Activated gamma-delta T cell treated with anti-CD3 and anti-CD28 coated beads, Interleukin-2, amount 50 U/mL, for 16 hours (primary cell): ENCODE measurements at regions not wholly inside any gene's neighbourhood (a gene's known extent, or its start where the extent isn't known, plus 50 kb on each side); places are given as distances from the start of the nearest gene placed in this dataset.
"Not testable (repeated sequence)": the region's sequence is repeated elsewhere in the genome, so short reads cannot be mapped to it uniquely, and the experiment has no call there.

ENCODE experiments used
- DNase-seq: peaks from one replicate; pipeline ENCODE4 v3.0.0-alpha.2; 2020; ENCODE audit warnings: low read depth

- DNase-seq: no peak
Observed at GRCh38 chr3:5750874-5751640, 563.5 kb downstream of the EDEM1 start.

DNA sequence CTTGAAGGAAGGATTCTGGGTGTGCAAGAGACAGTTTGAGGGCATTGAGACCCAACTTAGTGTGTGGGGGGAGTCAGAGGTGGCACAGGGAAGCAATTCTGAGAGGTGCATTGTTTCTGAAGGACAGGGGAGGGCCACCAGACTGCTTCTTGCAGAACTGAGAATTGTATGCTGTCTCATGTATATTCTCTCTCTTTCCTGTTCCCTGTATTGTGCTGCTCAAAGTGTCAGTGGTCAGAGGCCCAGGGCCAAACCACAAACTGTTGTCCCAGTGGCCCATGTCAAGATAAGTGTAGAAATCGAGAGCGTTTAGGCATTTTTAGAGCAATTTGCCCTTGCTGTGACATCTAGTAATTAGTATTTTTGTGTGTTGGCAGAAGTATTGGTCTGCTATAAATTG lies 567.1 kb downstream of the EDEM1 start:
- DNase-seq: no peak

GRCh38 chr3:5756443-5756842 lies 568.9 kb downstream of the EDEM1 start:
- no peak for DNase-seq

DNA sequence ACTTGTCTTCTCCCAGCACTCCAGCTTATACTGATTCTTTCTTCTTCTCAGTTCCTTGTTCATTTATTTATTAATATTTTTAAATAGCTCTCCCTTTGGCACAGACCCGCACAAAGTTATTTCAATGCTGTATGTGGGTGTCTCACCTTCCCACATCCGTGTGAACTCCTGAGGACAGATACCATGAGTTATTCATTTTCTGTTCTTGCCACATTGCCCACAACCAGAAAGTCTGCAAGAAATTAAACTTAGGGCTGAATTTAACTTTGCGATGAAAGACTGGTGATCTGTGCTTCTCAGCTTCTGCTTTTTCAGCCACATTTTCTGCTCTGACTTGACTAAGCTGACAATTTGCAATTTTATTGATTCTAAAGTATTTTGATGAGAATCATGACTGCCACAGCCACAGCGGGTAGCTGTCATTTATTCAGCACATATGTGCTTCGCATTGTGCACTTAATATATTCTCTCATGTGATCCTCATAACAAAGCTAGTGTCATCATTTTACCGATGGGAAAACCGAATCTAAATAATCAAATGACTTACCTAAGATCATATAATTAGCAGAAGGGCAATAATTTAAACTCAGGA lies 569.8 kb downstream of the EDEM1 start:
- no peak for DNase-seq

- no peak for DNase-seq
Observed at GRCh38 chr3:5758699-5759098, 571.2 kb downstream of the EDEM1 start.

GRCh38 chr3:5762506-5762905 lies 575.0 kb downstream of the EDEM1 start:
- DNase-seq: no peak

- DNase-seq: no peak
Observed at GRCh38 chr3:5766848-5767247, 579.3 kb downstream of the EDEM1 start.

DNA sequence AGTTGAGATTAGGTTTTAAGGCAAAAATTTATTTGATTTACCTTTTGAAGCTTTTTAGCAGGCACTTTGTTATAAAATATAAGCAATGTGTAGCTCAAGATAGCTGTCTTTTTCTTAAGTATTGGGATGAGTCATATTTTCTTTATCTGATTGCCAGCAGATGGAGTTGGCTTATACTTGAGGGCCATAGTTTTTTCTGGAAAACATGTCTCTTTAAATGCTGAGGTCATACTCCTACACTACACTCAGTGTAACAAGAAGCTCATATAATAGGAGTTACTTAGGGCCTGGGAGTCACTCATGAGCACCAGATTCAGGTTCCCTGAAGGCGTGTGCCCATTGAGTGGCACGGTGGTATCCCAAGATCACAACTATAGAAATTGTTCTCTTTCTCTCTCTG lies 579.8 kb downstream of the EDEM1 start:
- DNase-seq: no peak

GRCh38 chr3:5768281-5768945 lies 580.9 kb downstream of the EDEM1 start:
- no peak for DNase-seq

GRCh38 chr3:5769825-5770224 lies 582.3 kb downstream of the EDEM1 start:
- no peak for DNase-seq

- no peak for DNase-seq
Observed at GRCh38 chr3:5774337-5774736, 586.8 kb downstream of the EDEM1 start.

GRCh38 chr3:5775100-5775499 lies 587.6 kb downstream of the EDEM1 start:
- not testable (repeated sequence) for DNase-seq

DNA sequence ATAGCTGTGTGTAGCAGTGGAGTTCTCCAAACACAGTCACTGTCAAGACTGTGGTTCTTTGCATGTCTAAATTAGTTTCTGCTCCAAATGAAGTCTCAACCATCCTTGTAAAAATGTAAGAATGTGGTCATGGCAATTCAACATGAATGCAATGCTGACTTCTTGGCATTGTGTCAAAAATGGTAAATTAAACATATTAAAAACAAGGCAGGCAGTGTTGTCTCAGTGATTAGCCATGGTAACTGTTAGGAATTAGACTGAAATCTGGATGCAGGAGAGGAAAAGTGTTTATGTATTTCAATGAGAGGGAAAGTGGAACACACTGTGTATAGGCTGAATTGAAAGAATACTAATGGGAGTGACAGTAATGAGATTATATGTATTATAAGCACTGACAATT lies 597.2 kb downstream of the EDEM1 start:
- DNase-seq: no peak

GRCh38 chr3:5787861-5788488 lies 600.5 kb downstream of the EDEM1 start:
- no peak for DNase-seq

DNA sequence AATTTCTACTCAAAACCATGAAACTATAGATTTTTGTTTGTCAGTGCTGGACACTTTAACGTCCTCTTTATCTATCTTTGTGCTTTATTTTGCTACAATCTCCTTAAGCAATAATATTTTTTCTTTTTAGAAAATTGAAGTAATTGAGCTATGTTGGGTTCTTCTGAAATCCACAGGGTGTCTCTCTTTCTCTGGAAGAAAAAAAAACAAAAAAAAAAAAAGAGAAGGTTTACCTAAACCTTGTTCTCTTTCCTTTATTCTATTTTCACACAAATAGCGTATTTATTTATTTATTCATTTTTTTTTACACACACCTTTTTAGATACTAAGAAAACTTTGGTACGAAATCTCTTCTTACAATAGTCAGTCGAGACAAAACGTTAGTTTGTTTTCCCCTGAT lies 601.0 kb downstream of the EDEM1 start:
- DNase-seq: no peak

- no peak for DNase-seq
Observed at GRCh38 chr3:5791558-5791957, 604.1 kb downstream of the EDEM1 start.

GRCh38 chr3:5796541-5796940 lies 609.0 kb downstream of the EDEM1 start:
- DNase-seq: no peak

GRCh38 chr3:5798809-5799208 lies 611.3 kb downstream of the EDEM1 start:
- no peak for DNase-seq

DNA sequence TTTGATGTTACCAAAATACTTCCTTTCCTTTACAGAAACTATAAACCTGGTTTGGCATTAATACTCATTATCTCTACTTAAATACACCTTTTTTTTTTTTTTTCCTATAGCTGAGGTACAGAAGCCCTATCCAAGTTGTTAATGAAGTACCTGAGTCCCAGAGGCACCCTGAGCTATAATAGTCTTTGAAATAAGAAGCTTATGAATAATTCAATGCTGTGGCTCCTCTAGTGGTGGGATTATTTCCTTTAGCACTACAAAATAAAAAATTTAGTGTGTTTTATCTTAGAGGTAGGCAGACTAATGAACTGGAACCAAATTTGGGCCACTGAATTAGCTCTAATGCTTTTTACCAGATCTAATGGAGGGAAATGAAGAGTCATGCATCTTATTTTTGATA lies 611.9 kb downstream of the EDEM1 start:
- DNase-seq: no peak

GRCh38 chr3:5800965-5801364 lies 613.5 kb downstream of the EDEM1 start:
- no peak for DNase-seq

DNA sequence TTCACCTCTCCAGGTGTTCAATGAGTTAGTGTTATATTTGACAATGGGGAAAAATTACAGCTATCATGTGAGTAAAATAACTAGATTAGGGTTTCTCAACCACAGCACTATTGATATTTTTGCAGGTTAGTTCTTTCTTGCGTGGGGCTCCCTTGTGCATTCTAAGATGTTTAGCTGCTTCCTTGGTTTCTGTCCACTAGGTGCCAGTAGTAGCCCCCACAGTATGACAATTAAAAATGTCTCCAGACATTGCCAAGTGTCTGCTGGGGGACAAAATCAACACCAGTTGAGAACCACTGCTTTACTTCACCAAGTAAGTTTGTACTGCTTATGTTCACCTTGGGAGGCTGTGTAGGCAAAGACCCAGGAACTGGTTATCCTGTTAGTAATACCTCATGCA lies 618.7 kb downstream of the EDEM1 start:
- DNase-seq: no peak

GRCh38 chr3:5809586-5810246 lies 622.2 kb downstream of the EDEM1 start:
- no peak for DNase-seq
